SH-SY5Y (cell line): ENCODE measurements at regions not wholly inside any gene's neighbourhood (a gene's known extent, or its start where the extent isn't known, plus 50 kb on each side); places are given as distances from the start of the nearest gene placed in this dataset.

ENCODE experiments used
- GATA2 ChIP-seq: IDR thresholded peaks from 2 replicates; pipeline ENCODE4 v1.6.1; 2011; ENCODE audit warnings: mild to moderate bottlenecking, low read depth, low read length
- GATA3 ChIP-seq: IDR thresholded peaks from 2 replicates; pipeline ENCODE4 v1.6.1; 2011; ENCODE audit warnings: low read depth, mild to moderate bottlenecking, low read length, moderate library complexity

GRCh38 chr1:95451054-95451453, 217.0 kb downstream of the RWDD3 start:
- TF ChIP-seq GATA2 (no peak), GATA3 (no peak)
